Fibroblast of the conjunctiva (primary cell): ENCODE measurements at regions not wholly inside any gene's neighbourhood (a gene's known extent, or its start where the extent isn't known, plus 50 kb on each side); places are given as distances from the start of the nearest gene placed in this dataset.
"Not testable (repeated sequence)": the region's sequence is repeated elsewhere in the genome, so short reads cannot be mapped to it uniquely, and the experiment has no call there.

ENCODE experiments used
- DNase-seq: peaks from one replicate; pipeline ENCODE4 v3.0.0-alpha.2; 2010; ENCODE audit warnings: low read depth

DNA sequence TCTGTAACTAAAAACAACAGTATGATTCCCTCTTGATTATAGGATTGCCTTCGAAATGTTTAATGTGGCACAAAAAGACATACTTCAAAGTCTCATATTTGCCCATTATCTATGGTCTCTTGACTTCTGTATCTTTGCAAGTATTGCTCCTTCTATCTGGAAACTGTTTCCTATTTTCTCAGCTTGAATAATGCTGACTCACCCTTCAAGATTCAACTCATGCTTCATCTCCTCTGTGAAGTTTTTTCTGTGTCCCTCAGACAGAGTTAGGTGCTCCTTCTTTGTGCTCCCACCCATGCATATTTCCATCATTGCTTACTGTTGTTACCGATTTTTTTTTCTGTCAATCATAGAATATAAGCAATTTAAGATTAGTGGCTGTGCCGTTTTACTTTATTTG, 192.8 kb upstream of the ROBO1 start:
- DNase-seq, result no peak

DNA sequence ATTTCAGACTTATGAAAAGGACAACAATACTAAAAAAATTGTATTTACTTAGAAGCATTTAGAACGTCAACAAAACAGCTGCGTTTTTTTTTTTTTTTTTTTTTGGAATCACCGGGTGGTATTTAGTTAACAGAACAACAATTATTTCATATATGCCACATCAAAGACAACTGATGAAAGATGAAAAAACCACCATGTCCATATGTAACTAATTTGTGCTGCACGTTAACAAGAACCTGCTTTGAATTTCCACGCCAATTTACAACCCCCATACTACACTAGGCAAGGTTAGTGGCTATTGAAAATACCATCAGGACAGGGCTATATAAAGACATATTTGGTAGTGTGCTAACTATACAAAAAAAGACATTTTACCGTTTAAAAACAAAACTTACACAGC, 189.3 kb upstream of the ROBO1 start:
- DNase-seq, result no peak

DNA sequence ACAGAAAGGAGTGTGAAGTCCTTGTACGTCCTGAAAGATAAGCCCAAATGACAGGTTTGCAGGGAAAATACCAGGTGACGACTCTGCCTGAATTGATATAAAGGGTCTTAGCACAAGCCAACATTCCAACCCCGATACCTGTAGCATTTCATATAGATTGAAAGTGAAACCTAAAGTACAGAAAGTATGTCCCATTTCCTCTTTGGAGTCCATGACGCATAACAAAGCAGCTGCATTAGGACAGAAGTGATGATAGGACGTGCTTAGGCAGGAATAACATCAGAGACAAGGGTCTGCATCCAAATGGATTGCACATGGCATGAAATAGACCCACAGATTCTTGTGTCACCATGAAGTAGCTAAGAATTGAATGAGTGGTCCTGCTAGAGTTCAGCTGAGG, 187.0 kb upstream of the ROBO1 start:
- DNase-seq, result no peak

DNA sequence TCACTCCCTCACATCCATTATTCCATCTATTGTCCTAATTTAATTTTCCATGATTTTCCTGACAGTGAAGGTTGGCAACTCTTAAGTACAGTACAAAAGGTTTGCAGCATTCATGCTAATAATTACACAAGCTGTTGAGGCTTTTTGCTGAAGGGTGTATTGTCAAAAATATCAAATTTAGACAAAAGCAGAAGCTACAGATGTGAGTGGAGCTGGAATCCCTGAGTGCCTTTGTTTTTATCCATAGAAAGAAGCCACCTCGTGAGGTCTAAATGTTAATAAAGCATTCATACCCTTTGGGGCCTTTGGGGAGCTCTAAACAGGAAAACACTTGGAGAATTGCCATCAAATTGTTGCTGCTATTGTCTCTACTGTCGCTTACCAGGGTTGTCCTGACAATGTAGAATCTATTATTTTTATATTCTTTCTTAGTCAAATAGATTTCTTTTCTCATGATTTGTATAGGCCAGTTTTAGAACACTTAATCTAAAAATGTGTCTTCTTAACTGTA, 185.8 kb upstream of the ROBO1 start:
- no peak for DNase-seq

DNA sequence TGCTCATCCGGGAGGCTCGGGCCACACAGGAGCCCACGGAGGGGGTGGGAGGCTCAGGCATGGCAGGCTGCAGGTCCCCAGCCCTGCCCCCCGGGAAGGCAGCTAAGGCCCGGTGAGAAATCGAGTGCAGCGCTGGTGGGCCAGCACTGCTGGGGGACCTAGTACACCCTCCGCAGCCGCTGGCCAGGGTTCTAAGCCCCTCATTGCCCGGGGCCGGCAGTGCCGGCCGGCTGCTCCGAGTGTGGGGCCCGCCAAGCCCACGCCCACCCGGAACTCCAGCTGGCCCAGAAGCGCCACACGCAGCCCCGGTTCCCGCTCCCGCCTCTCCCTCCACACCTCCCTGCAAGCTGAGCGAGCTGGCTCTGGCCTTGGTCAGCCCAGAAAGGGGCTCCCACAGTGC, 183.6 kb upstream of the ROBO1 start:
- not testable (repeated sequence) for DNase-seq

DNA sequence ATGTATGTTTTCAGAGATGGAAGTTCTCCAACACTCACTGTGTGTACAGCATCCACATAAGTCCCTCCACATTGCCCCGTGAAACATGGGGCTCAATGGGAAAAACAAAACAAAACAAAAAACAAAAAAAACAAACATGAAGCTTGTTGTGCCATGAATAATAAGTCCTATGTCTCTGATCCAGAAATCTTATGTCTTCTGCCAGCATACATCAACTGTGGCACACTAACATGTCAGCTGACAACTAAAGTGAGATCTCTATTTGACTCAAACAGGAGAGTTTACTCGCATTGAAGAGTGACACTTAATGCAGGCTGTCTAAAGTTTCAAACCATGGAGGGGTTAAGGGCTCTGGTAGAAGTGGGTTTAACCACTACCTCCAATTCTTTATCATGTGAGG, 180.2 kb upstream of the ROBO1 start:
- no peak for DNase-seq

DNA sequence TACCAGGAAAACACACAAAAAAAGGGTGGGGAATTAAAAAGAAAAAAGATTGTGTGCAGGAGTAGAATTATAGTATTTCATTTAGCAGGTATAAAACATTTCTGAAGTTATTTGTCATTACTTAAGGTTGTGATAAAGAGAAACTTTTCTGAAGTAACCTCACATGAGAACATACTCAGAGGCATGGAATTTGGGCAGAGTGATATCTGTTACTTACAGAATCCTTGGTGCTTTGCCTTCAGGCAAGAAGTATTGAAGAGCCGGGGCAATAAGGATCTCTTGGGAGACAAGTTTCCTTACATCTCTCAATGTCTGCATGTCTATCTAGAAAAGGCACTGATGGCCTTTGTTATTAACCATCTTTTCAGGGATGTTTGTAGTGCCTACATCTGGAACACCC, 179.7 kb upstream of the ROBO1 start:
- DNase-seq, result no peak

DNA sequence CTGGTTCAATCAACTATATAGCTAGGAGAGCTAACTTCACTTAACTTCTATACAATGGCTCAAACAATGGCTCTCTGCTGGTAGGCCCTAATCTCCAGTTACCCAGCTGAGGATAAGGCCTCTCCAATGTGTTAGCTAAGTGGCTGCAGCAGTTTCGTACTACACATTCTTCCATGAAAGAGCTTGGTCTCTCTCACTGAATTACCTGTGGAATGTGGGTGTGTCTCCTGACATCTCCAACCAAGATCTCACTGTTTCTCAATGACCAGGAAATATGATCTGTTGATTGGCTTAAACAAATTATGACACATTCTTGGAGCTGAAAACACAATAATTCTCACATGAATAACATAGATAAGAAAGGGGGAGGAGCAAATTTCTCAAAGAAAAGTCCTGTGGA, 169.8 kb upstream of the ROBO1 start:
- no peak for DNase-seq

DNA sequence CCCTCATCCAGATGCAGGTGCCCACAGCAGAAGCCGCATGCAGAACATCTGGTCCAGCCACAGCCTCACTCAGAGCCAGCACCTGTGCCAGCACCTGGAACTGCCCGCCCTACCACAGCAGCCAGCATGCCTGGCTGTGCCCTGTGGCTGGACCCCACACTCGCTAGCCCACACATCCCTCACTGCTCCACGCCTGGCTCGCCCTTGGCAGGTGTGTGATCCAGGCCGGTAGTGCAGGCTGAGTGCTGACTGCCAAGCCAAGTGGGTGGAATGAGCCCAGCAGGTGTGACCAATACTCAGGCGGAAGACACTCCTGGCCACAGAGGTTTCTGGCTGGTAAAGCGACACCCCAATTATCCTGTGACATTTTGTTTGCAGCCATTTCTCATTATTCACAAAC, 162.4 kb upstream of the ROBO1 start:
- DNase-seq, result no peak

DNA sequence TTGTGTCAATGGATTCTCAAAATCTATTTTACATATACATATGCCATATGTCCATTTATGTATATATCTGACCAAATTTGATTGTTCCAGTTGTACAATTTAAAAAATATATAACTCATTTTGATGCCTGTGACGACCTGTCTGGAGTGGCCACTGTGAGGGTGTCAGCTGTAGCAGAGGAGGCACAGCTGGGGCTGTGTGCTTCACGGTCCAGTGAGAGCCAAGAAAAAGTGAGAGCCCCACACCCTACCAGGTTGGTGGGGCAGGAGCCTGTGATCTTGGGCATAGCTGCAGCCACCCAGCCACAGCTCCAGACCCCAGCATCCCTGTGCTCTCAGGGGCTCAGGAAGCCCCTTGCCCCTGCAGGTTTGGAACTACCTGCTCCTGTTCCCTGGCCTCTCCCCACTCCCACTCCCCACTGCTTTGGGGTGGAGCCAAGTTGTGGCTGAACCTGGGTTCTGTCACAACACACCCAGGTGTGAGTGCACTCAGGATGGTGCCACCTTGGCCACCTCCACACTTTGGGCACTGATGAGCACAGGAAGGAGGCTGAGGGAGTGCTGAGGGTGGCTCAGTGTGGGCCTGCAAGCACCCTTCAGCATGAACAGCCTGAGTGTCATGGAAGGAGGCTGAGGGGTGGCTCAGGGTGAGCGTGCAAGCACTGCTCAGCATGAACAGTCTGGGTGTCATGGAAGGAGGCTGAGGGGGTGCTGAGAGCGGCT, 161.1 kb upstream of the ROBO1 start:
- no peak for DNase-seq

DNA sequence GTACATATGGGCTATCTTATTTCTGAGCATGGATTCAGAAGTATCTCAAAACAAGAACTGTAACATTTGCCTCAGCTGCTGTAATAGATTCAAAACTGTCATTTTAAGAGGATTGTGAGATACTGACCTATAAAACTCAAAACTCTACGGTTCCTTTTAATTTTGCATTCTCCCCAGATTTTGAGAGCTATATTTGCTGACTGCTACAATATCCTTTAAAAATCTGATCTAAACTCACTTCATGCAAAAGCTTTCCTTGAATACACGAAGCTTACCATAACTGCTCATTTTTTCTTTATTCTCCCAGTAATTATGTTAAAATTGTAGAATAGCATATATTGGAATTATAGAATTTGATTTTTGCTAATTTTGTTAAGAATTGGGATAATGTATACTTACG, 158.7 kb upstream of the ROBO1 start:
- DNase-seq, result no peak

DNA sequence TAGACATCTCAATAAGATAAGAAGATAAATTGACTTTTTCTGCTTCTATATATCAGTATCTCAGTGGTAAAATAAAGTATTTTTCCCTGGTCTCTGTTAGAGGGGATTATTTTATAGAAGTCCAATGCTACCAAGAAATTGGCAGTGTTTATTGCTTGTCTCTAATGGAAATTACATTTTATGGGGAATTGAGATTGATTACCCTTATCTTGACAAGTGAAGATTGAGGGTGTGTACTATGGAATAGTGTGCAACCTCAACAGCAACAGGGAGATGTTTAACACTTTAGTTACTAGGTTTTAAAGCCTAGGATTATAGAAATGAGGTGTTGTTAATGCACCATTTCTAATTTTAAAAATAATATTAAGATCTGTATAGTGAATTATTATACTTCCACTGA, 154.8 kb upstream of the ROBO1 start:
- DNase-seq, result no peak

DNA sequence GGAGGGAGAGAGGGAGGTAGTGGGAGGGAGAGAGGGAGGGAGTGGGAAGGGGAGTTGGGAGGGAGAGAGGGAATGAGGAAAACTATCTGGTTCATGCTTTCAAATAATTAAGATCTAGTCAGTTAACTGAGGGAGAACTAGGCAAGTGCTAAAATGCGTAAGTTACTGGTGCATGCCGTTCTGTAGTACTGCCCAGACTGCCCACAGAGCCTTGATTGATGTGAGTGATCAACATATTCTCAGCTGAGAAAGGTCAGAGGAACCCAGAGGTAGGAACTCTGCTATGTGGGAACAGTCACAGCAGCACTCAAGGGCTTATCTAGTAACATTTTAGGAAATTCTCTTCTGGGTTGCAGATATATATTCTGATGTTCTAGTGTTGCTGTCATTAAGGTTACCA, 149.8 kb upstream of the ROBO1 start:
- DNase-seq, result no peak

DNA sequence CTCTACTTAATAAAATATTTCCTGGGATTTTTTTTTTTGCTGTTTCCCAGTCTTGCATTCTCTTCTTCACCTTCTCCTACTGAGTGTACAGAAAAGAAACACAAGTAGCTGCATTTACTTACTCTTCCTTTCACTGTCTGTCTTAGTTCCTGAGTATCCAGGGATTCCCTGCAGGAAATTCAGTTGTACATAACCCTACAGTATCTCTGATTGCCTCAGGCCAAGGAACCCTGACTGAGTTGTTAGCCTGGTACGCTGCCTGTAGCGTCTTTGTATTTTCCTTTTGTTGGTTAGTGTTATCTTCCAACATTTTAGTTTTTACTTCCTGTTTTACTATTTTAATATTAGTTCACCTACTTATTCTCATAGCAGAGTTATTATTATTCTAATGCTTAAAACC, 142.5 kb upstream of the ROBO1 start:
- no peak for DNase-seq

DNA sequence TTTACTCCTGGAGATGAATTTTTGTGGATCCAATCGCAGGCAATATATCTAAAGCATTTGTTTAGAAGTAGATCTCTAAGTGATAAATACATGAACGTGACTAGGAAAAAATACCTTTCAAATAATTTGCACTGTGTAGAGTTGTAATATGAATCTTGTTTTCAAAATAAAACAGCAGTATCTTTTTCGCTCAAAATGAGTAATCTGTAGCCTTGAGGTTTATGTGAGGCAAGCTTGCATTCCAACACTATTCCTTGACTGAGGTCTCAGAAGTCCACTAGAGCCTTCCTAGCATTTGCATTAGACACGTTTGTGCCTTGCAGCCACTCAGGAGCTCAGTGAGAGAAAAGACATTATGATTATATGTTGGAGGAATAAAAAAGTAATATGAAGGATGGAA, 138.3 kb upstream of the ROBO1 start:
- DNase-seq, result no peak

DNA sequence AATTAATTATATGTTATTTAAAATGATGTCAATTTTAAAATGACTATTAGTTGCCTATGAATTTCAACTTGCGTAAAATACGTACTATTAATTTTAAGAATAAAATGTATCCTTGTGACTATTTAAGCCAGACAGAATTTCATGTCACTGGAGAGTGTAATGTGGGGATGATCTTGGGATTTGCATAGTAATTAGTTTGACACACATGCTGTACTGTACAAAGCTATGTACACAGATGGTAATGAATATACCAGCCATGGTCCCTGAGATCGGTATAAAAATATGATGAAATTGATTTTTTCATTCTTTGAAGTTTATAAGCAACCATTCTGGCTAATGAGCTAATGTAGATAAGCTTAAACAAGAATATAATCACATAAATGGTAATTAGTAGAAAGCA, 134.4 kb upstream of the ROBO1 start:
- no peak for DNase-seq

DNA sequence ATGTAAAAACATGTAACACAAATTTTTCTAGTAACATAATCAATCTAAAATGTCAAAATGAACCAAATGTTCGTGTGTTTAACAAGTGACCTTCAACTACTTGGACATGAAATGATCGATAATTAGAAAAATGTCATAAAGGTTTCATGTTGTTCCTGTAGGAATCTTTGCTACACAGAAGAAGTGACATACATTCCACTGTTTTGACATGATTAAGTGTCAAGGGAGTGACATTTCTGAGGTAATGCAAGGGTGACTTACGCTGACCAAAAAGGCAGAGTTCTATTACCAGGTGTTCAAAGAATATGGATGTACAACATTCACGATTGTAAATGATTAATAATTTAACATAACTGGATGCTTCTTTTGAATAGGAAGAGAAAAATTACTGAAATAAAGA, 131.1 kb upstream of the ROBO1 start:
- no peak for DNase-seq

DNA sequence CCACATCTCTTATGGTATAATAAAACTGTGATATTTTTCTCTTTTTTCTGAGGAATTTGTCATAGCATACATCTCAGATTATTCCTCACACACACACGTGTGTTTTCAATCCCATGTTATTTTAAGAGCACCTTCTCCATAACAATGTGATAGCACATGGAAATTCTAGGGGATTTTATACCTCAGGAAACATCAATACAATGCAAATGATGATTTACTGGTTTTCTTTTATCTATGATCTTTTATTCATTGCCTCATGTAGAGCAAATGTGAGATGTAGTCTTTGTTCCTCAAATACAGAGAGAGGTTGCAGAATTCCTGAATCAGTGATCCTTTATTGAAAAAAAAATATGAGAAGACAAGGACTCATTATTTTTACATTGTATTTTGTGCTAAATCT, 128.3 kb upstream of the ROBO1 start:
- DNase-seq, result no peak

DNA sequence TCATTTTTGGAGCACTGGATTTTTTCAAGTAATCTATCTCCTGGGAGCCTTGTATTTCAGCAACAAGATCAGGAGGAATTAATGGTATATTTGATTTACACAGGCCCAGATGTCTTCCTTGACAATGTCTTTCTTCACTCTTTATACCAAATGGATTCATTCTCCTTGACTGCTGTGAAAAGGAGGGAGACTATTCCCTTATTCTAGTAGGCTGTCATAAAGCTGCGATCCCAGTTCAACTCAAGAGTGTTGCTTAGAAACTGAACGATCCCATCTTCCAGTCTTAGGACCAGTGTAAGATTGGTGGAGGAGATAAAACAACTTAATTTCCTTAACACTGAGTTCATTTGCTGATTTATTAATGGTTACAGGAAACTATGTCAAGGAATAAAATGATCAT, 119.4 kb upstream of the ROBO1 start:
- no peak for DNase-seq

DNA sequence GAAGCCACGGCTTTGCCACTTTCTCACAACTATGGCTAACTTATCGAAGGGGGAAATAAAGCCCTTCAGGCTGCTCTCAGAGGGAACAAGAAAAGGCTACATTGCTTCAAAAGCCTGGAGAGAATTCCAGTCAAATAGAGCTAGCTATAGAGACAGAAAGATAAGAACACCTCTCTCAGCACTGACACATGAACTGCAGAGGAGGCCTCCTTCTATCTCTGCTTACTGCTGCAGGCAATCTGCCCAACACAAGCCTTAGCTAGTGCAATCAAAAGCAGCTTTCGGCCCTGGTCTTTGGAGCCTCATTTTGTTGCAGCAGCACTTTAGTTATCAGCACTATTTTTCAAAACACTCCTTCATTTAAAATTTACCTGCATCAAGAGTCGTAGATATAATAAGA, 118.4 kb upstream of the ROBO1 start:
- DNase-seq, result no peak

DNA sequence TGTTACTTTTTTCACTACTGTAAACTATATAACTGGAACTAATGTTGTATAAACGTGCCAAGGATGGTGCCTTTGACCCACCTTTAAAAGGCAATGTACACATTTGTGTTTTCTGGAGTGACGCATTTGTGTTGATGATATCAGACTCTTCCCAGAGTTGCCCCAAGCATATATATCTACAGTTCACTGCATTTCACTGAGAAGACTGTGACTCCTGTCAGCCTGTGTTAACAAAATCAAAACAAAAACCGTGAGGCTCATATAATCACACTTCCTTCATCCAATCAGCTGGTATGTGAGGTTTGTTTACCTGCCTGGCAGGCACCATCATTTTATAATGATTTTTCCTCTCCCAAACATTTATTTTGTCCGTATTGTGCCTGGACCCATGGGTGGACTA, 117.6 kb upstream of the ROBO1 start:
- DNase-seq, result no peak

DNA sequence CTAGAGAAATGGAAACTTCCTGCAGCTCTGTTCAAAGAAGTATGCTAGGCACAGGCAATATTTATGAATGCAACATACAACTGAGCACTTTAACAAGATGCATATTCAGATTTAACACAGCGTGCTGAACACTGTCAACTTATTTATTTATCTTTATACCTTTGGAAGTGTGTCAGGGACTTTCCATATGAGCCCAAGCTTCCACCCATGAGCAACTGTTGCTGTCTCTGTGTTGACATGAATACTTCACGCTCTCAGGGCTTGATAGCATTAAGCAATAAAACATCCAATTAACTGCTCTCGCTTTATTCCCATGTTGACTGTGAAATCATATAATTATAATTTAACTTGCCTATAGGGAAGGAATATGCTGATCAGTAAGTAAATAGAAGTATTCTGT, 116.6 kb upstream of the ROBO1 start:
- DNase-seq, result no peak

DNA sequence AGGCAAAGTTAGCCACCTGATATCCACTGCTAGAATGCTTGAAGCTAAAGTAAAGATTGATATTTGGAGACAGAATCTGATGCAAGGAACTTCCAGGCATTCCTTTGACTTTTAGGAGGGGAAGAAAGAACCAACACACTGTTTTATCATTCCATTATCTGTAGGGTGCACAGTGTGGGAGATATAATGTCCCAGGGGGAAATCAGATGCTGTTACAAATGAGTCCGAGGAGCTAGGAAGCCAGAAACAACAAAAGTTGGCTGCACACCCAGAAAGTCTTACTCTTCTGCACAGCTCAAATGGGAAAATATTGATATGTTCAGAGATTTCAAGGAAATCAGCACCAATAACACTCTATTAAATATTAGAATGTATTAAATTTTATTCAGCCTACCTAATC, 113.6 kb upstream of the ROBO1 start:
- DNase-seq, result no peak

DNA sequence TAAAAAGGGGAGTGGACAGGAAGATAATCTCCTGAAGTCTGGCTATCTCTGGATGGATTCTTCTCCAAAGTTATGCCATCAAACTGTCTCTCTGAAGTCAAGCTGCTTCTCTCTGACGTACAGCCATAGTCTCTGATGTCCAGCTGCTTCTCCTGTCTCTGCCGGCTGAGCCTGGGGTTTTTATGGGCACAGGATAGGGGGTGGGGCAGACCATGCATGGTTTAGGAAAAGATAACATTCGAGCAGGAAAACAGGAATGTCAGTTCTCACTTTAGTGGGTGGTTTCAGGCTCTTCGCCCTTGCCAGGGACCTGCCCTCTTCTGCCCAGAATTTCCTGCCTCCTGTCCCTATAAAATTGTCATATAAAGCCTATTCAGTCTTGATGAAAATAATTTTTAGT, 110.9 kb upstream of the ROBO1 start:
- DNase-seq, result no peak

DNA sequence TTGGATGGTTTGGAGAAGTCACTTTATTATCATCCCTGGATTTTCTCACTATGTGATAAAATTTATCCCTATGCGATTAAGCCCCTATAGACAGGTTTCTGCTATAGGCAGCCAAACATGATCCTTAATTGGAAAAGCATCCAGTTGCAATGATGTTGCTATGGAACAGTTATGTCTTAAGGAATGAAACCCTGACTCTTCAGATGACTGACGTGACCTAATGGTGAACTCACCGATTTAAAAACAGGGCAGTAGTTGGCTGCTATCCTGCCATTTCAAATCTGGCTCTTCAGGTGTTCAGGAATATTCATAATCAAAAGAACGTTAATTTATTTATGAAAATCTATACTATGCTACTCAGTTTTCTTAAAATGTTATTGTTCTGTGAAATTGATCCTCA, 106.8 kb upstream of the ROBO1 start:
- no peak for DNase-seq
